ENCODE measurements at regions not wholly inside any gene's neighbourhood (a gene's known extent, or its start where the extent isn't known, plus 50 kb on each side); places are given as distances from the start of the nearest gene placed in this dataset.

DNA sequence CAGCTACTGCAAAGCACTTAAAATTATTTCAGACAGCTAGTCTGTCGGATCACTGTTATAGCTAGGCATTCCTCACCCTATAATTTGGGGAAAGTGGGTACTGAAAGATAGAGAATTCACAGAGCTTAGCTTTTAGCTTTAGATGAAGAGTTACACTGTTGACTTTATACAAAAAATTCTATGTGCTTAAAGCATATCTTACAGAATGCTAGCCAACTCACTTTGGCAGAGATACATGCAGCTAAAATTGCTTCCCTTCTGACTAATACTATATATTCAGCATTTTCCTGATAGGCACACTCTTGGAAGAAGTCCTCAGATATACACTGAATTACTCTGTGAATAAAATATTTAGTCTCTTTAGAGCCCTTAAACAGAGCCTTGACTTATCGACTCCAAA is 353.5 kb upstream of the STEAP1 start:
- no peak for TF ChIP-seq CTCF (IDR thresholded peaks at IDR 0.05)
- ATAC-seq (ENCODE audit: low FRiP score) (no peak), DNase-seq (ENCODE audit: low spot score) (no peak)

- no peak for DNase-seq (ENCODE audit: low spot score)
- TF ChIP-seq CTCF (IDR thresholded peaks at IDR 0.05), result no peak
- no peak for ATAC-seq (ENCODE audit: low FRiP score)
Observed at GRCh38 chr7:89809291-89809690, 345.0 kb upstream of the STEAP1 start.

DNA sequence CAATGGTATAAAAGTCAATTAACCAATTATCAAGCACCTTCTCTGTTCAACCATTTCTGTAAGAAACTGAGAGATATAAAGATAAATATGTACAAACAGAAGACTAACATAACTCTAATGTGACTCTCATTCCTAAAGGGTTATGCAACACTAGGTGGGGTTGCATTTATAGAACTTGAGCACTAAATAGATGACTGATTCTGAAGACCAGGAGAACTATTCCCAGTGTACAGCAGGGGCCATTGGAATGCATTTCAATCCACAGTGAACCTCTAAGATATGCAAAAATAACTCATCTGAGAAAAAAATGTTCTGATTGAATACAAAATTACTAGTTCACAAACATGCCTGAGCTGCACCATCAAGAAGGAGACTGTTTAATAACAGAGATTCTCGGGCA is 341.2 kb upstream of the STEAP1 start:
- no peak for DNase-seq (ENCODE audit: low spot score)
- ATAC-seq (ENCODE audit: low FRiP score), result no peak
- TF ChIP-seq CTCF (IDR thresholded peaks at IDR 0.05), result no peak

DNA sequence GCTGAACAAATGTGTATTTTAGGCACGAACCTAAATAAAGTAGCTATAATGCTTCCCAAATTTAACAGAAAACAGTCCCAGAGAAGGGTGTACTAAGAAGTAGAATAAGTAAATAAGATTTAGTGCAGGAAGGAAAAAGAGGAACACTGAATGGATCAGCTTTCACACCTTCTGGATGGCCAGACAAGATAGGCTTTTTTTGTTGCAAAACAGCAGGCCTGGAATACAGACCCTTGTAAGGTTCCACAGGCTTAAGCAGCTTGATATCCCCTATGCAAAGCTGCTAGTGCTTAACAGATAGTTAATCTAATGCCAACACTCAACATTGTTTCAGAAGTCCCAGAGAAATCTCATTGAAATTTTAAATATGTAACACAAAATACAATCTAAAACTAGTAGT is 328.1 kb upstream of the STEAP1 start:
- DNase-seq (ENCODE audit: low spot score) (no peak), ATAC-seq (ENCODE audit: low FRiP score) (no peak)
- no peak for TF ChIP-seq CTCF (IDR thresholded peaks at IDR 0.05)

- DNase-seq (ENCODE audit: low spot score) (no peak), ATAC-seq (ENCODE audit: low FRiP score) (no peak)
Observed at GRCh38 chr7:89826557-89826956, 327.7 kb upstream of the STEAP1 start.

GRCh38 chr7:89837515-89837914 is 316.8 kb upstream of the STEAP1 start:
- TF ChIP-seq CTCF (IDR thresholded peaks at IDR 0.05), result no peak
- ATAC-seq (ENCODE audit: low FRiP score) (peak; percentile 64), DNase-seq (ENCODE audit: low spot score) (no peak)

More at GRCh38 chr7:89826557-89826956, 327.7 kb upstream of the STEAP1 start:
- TF ChIP-seq CTCF (IDR thresholded peaks at IDR 0.05), result no peak

DNA sequence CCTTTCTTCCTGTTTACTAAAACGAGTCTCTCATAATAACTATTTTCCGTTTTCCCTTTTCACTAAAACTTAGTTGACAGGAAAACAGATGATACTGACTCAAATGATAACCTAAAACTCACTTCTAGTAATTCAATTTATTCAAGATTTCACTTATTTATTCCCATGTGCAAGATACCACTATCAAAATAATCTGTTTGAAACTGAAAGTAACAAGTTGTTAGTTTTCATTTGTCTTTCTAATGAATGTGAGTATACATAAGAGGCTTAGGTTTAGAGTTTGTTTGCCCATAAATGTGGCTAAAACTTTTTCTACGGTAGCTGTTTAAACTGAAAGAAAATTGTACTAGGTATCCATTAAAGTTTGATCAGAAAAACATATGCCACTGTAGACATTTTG is 314.9 kb upstream of the STEAP1 start:
- DNase-seq (ENCODE audit: low spot score) (no peak), ATAC-seq (ENCODE audit: low FRiP score) (no peak)
- no peak for TF ChIP-seq CTCF (IDR thresholded peaks at IDR 0.05)
